Prostate gland (tissue), 2 donors: ENCODE measurements at regions not wholly inside any gene's neighbourhood (a gene's known extent, or its start where the extent isn't known, plus 50 kb on each side); places are given as distances from the start of the nearest gene placed in this dataset.

Experiments
- DNase-seq: peaks from one replicate; pipeline ENCODE4 v3.0.0-alpha.2; 2019; ENCODE audit warnings: low spot score
- H3K27ac ChIP-seq, 2 donors: fragments of 200-600 bp; sonication (generic); 2 replicates each; pipeline ENCODE4 v1.5.1; 2017 to 2019
- H3K27me3 ChIP-seq: fragments of 200-600 bp; sonication (generic); replicated peaks from 2 replicates; pipeline ENCODE4 v1.5.1; 2019; ENCODE audit not compliant: insufficient read depth
- H3K36me3 ChIP-seq, 2 donors: fragments of 200-600 bp; sonication (generic); 1 replicate in 1 of 2; 2 replicates in 1 of 2; pipeline versions ENCODE4 v1.5.1 to v1.8.1; 2017 to 2019
- H3K4me1 ChIP-seq: fragments of 200-600 bp; sonication (generic); replicated peaks from 2 replicates; pipeline ENCODE4 v1.5.1; 2019
- H3K4me3 ChIP-seq, 2 donors: fragments of 200-600 bp; sonication (generic); 2 replicates each; pipeline ENCODE4 v1.5.1; 2017 to 2019
- H3K9me3 ChIP-seq: fragments of 200-600 bp; sonication (generic); 2 replicates; pipeline ENCODE4 v1.5.1; 2017
- CTCF ChIP-seq, 4 experiments: fragments of 200-600 bp in 2 of 4; fragments of 450-650 bp in 2 of 4; sonication (generic) in 2 of 4; IDR thresholded peaks; 1 replicate in 3 of 4; 2 replicates in 1 of 4; pipeline ENCODE4 v1.5.1; 2016 to 2019; ENCODE audit warnings: antibody characterized with exemption in 4 of 4, mild to moderate bottlenecking in 2 of 4, moderate library complexity in 2 of 4
- POLR2A ChIP-seq: fragments of 450-650 bp; IDR thresholded peaks from one replicate; pipeline ENCODE4 v1.6.1; 2016; ENCODE audit warnings: antibody characterized with exemption, mild to moderate bottlenecking
- POLR2AphosphoS5 ChIP-seq: sonication (generic); formaldehyde crosslinking; IDR thresholded peaks from one replicate; pipeline ENCODE4 v1.6.1; 2017; ENCODE audit warnings: antibody characterized with exemption
- WGBS: methylation state at CpG from one replicate; pipeline ENCODE4 v1.1.5; 2018; 5-methylcytosine and 5-hydroxymethylcytosine counted together
- intact Hi-C: fragments of 100-400 bp; cut with DNase I; formaldehyde crosslinking; loops from one replicate; pipeline ENCODE4 v1.14.2; 2022

GRCh38 chr18:37654731-37655369 lies 89.3 kb upstream of the CELF4 start:
- WGBS = 97% methylated on average over 4 of the region's 4 CpGs
- Histone ChIP-seq H3K27me3 (no peaks in the 10 kb centered on the region), H3K4me1 (no peaks in the 10 kb centered on the region), H3K36me3 (no peaks in the 10 kb centered on the region), H3K27ac (no peak overlapping the region), H3K9me3 (no peaks in the 10 kb centered on the region), H3K4me3 (no peak overlapping the region)
- DNase-seq = no peak
- TF ChIP-seq POLR2AphosphoS5 (no peak), POLR2A (no peak), CTCF (IDR thresholded peaks at IDR 0.05) (no peak)
- intact Hi-C loops = no loop called here

GRCh38 chr18:37654034-37654433 lies 88.4 kb upstream of the CELF4 start:
- Histone ChIP-seq H3K4me1 (no peaks in the 10 kb centered on the region), H3K27me3 (no peaks in the 10 kb centered on the region), H3K36me3 (no peaks in the 10 kb centered on the region), H3K27ac (no peak overlapping the region), H3K9me3 (no peaks in the 10 kb centered on the region), H3K4me3 (no peak overlapping the region)
- no peak for TF ChIP-seq CTCF (IDR thresholded peaks at IDR 0.05)
- TF ChIP-seq POLR2AphosphoS5 = no peak
- TF ChIP-seq POLR2A = no peak
- 38% methylated on average over 3 of the region's 3 CpGs for WGBS
- intact Hi-C loops = no loop called here
- DNase-seq = peak; percentile 0

- intact Hi-C loops = no loop called here
- no peak for TF ChIP-seq POLR2AphosphoS5
- no peak for TF ChIP-seq CTCF (IDR thresholded peaks at IDR 0.05)
- no peak for TF ChIP-seq POLR2A
- H3K4me3 ChIP-seq = no peak overlapping the region
- H3K4me1 ChIP-seq = no peaks in the 10 kb centered on the region
- WGBS = 44% methylated on average over 2 of the region's 2 CpGs
- H3K27me3 ChIP-seq = no peaks in the 10 kb centered on the region
- no peaks in the 10 kb centered on the region for H3K36me3 ChIP-seq
- H3K9me3 ChIP-seq = no peaks in the 10 kb centered on the region
- no peak overlapping the region for H3K27ac ChIP-seq
- DNase-seq = no peak
Measured at GRCh38 chr18:37653618-37654017, 88.0 kb upstream of the CELF4 start.

- 76% methylated on average over 1 of the region's 1 CpG for WGBS
- Histone ChIP-seq H3K4me3 (no peak overlapping the region), H3K4me1 (no peaks in the 10 kb centered on the region), H3K36me3 (no peaks in the 10 kb centered on the region), H3K27me3 (no peaks in the 10 kb centered on the region), H3K27ac (no peak overlapping the region), H3K9me3 (no peaks in the 10 kb centered on the region)
- intact Hi-C loops = no loop called here
- TF ChIP-seq POLR2AphosphoS5 = no peak
- TF ChIP-seq POLR2A = no peak
- TF ChIP-seq CTCF (IDR thresholded peaks at IDR 0.05) = no peak
- DNase-seq = no peak
Measured at GRCh38 chr18:37649930-37650329, 84.3 kb upstream of the CELF4 start.

GRCh38 chr18:37649416-37649815 lies 83.8 kb upstream of the CELF4 start:
- no peak for DNase-seq
- Histone ChIP-seq H3K9me3 (no peaks in the 10 kb centered on the region), H3K36me3 (no peaks in the 10 kb centered on the region), H3K27ac (no peak overlapping the region), H3K4me3 (no peak overlapping the region), H3K4me1 (no peaks in the 10 kb centered on the region), H3K27me3 (no peaks in the 10 kb centered on the region)
- intact Hi-C loops = no loop called here
- TF ChIP-seq CTCF (IDR thresholded peaks at IDR 0.05) = no peak
- no peak for TF ChIP-seq POLR2A
